GM19351 (cell line): ENCODE measurements at regions not wholly inside any gene's neighbourhood (a gene's known extent, or its start where the extent isn't known, plus 50 kb on each side); places are given as distances from the start of the nearest gene placed in this dataset.
"Not testable (repeated sequence)": the region's sequence is repeated elsewhere in the genome, so short reads cannot be mapped to it uniquely, and the experiment has no call there.

Experiments used
- ATAC-seq: cut with Tn5 transposase; IDR thresholded peaks from one replicate; pipeline ENCODE4 v1.9.1; 2021; ENCODE audit warnings: mild to moderate bottlenecking, moderate library complexity; ENCODE audit not compliant: unreplicated experiment

DNA sequence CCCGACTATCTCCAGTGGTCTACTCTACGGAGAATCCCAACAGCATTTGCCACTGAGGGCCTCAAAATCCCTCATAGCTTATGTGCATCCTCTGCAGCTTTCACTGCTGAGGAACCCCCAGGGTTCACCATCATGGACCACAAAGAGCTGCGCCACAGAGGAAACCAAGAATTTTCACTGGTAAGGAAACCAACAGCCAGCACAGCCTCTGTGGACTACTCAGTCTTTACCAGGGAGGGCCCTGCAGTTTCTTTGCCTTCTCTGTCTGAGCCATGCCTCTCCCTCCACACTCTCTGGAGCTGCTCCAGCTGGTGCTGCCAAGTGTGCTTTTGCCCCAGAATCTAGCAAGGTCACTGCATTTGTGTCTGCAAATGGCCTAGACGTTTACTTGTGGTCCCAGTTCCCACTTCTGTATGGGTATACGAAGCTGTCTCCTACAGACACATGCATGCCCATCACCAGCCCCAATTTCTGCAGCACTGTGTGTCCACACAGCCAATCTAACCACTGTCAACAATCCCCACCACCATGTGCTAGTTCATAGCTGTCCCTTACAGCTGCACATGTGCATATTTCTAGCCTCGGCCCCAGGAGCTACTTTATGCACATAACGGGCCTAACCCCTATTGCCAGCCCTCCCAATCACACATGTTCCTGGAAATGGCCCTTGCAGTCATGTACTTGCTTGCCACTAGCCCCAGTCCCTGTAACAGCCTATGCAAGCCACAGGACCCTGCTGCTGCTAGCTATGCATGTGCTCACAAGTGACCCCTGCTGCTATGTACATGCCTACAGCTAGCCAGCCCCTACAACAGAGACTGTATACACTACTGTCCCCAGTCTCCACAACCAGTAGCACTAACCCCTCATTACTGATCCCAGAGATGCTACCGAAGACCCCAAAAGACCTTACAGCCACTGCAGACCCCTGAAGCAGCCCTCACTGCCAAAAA lies 1437.4 kb downstream of the CDH11 start:
- no peak for ATAC-seq

DNA sequence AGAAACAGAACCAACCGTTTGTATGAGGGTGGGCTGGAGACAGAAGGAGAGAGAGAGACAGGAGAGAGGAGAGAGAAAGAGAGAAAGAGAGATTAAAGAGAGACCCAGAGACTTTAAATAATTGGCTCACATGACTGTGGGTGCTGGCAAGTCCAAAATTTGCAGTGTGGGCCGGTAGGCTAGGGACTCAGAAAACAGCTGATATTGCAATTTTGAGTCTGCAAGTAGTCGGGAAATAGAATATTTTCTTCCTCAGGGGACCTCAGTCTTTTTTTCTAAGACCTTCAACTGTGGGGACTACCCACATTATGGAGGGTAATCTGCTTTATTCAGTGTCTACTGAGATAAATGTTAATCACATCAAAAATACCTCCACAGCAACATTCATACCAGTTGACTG lies 1439.0 kb downstream of the CDH11 start:
- ATAC-seq = no peak

DNA sequence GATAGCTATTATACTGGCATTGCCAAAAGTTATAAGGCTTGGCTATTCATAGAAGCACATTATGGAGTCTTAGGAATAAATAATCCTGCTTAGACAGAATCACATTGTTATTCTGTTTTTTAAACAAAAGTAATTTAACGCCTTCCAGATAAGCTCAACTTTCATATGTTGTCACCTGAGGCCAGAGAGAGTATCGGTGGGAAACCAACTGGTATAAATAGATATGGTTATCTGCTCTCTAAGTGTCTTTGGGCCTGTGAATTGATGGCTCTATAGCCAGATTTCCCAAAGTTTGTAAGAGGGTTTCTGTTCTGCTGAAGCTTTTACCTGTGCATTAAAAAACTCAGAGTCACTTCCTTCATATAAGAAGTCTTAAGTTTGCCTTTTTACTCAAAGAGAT lies 1449.4 kb downstream of the CDH11 start:
- ATAC-seq = no peak

DNA sequence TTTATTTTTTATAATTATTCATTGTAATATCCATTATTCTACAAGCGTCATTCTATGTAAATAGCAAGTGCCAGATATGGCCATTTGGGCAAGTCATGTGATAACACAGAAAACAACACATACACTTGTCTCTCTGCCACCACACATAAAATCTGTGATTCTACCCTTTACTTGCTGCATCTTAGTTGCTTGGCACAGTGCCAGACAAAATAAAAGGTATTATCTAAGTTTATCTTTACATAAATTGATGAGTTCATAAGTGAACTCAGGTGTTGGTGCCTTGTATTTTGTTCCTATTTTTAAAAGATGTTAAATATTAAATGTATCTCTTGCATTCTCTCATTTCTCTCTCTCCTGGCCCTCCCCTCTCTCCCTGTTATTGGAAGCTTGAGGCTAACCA lies 1458.7 kb downstream of the CDH11 start:
- ATAC-seq = no peak

DNA sequence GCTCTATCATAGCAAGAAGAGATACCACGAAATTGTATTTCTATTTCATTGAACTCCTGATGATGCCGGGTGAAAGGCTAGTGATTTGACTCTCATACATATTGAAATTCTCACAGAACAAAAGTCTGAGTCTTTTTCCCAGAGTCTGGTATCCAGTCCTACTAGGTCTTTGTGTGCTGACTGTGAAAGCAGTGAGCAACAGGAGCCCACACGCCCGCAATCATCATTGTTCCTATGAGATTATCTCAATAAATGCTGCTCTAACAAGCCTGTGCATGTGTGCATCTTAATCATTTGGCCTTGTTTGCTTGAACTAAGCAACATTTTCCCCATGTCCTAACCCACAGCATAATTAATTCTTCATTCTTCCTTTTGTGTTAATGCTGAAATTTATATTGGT lies 1466.0 kb downstream of the CDH11 start:
- ATAC-seq = no peak

DNA sequence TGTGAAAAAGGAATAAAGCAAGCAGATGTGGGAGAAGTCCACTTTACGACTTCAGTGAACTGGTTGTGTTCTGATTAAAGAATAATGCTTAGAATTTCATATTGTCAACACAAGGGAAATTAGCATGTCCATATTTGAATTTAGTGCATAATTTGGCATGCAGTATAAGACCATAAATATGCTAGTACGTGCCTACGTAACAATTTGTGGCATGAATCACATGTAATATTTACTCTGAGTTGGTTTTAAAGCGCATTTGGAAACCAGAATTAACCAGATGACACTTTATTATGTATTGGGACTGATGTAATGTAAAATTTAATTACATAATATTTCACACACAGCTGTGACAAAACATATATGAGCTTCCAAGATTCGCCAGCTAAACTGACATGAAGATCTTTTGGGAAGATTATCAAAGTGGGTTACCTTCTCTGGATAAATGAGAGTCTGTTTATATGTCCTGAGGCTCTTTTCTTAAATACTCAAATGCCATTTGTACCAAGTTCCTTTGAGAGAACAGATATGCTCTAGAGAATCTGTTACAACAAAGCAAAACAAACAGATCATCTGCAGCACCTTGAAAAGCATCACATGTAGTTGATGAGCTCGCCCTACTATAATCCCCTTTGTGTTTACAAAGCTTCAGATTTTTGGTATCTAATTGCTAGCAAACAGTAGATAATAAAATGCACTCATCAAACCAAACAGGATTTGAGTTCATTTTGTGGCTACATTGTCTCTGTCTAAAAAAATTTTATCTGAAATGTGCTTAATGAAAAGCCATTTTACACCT lies 1468.6 kb downstream of the CDH11 start:
- no peak for ATAC-seq

DNA sequence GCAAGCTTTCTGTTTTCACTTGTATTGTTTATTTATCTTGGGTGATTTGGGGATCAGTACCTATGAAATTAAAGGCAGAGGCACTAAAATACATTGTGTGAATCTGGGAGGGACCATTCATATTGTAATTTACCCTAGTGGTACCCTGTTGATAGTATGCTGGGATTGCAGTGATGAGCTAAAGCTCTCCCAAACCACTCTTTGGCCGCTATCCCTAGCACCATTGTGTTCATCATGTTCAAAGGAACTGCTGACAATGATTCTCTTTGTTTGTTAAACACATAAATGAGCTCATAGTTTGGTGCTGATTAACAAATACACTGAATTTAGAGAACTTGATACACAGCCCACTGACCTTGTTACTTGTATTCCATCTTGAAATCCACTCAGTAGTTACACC lies 1469.8 kb downstream of the CDH11 start:
- no peak for ATAC-seq

DNA sequence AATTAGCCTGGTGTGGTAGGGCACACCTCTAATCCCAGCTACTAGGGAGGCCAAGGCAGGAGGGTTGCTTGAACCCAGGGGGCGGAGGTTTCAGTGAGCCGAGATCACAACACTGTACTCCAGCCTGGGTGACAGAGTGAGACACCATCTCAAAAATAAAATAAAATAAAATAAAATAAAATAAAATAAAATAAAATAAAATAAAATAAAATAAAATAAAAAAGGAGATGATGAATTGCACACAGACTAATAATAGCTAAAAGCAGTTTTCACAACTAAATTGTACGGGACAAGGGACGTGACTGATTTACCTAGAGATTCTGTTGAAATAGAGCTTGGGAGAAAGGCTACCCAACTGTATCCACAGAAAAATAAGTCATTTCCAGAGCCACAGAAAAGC lies 1471.3 kb downstream of the CDH11 start:
- no peak for ATAC-seq

DNA sequence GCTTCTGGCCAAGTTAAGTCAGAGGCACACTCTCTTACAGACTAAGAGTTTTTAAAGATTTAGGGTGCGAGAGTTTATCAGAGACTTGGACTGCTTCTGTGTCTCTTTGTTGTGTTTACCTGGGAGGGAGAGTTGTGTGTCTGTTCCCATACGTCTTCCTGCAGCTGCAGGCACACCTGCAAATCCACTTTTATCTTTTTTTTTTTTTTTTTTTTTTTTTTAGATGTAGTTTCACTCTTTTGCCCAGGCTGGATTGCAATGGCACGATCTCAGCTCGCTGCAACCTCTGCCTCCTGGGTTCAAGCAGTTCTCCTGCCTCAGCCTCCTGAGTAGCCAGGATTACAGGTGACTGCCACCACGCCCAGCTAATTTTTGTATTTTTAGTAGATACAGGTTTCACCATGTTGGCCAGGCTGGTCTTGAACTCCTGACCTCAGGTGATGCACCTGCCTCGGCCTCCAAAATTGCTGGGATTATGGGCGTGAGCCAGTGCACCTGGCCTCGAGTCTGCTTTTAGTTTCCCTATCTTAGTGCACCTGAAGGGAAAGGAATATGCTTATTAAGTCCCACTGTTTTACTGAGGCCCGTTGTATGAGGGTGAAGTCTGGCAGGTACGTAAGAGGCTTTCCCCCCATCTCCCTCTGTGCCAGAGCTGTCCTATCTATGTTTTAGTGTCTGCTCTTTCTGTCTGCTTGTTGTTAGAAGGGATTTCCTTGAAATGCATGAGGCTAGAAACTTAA lies 1488.0 kb downstream of the CDH11 start:
- not testable (repeated sequence) for ATAC-seq

DNA sequence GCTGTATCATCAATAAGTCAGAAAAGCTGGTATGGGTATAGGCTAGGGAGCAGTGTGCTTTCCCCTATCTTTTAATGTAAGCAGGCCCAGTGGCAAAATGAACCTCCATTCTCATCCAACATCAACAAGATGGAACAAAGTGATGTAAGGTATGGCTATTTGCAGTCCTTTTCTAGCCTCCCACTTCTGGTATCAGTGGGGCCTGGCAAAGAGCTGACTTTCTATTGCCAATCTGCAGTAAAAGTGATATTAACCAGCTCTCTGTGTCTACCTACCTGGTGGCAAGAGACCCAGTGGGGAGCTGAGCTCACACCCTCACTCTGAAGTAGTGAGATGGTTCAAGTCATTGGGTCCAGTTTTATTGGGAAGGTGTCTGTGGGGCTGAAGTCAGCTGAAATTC lies 1492.6 kb downstream of the CDH11 start:
- no peak for ATAC-seq

DNA sequence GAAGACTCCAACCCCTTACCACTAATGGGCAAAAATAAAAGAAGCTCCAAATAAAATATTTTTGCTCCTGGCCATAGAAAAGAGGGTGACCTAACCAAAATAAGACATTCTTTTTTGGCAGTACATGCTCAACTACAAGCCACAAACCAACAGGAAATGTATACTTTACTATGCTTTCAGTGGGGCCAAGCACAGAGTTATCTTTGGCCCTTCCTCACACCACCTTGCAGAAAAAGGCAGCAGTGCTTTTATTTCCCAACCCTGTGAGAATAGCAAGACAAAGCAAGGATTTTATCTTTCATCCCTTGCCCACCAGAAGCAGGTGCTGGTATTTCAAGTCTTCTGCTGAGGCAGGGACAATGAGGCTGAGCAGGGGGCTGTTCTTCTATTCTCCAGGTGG lies 1493.1 kb downstream of the CDH11 start:
- ATAC-seq = no peak

DNA sequence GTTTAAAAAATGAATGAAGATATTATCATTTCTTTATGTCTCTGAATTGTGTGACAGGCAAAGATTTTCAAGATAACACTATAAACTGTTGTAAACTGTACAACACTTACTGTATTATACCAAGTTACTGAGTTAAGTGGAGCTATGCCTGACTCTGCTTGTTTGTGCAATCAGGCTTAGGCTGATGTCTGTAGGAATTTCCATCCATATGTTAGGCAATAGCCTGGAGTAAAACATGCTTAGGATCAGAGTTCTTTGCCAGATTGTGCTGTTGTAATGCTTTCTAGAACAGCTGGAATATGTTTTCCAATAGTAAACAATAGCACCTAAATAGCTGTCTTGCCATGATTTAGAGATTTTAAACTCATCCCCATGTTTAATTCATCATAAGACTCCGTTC lies 1496.7 kb downstream of the CDH11 start:
- ATAC-seq = no peak

DNA sequence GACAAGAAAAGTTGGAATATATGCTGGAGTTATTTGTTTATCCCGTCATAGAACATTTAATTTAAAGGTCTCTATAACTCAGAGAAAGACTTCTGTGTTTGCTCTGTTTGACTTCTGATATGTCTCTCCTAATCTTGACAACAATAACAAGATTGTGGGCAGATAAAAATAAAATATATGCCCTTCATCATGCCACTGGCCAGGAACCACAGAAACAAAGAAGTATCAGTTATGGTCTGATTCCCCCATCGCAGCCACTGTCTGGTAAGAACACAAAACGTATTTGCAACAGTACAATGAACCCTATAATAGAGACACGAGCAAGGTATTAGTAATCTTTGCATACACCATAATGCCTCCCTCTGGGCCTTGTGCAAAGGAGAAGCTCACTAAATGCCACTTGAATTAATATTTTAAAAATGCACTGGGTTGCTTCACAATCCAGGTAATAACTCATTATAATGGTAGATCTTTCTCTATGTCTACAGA lies 1498.3 kb downstream of the CDH11 start:
- no peak for ATAC-seq

DNA sequence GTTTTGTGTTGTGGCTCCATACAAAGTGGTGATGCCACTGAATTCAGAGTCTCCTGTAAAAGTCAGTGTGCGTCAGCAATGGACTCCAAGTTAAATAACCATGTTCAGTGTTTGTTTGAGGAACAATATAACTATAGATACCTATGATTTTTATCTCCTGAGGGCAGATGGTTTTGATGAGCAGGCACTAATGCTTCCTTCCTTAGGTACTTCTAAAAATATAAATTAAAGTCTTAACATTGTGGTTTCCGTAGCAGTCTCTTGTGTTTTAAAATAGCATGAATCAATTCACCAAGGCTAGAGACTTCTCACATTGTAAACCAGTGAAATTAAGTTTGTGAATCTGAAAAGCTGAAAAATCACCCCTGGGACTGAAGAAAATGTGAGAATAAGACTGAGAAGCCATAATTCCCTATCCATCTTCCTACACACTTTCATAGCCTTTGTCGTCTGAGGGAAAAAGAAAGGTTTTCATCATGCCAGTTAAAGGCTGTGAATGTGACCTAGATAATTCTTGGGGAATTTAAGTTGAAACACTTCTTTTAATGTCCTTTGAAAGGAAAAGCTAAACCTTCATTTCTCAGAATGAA lies 1502.9 kb downstream of the CDH11 start:
- no peak for ATAC-seq

DNA sequence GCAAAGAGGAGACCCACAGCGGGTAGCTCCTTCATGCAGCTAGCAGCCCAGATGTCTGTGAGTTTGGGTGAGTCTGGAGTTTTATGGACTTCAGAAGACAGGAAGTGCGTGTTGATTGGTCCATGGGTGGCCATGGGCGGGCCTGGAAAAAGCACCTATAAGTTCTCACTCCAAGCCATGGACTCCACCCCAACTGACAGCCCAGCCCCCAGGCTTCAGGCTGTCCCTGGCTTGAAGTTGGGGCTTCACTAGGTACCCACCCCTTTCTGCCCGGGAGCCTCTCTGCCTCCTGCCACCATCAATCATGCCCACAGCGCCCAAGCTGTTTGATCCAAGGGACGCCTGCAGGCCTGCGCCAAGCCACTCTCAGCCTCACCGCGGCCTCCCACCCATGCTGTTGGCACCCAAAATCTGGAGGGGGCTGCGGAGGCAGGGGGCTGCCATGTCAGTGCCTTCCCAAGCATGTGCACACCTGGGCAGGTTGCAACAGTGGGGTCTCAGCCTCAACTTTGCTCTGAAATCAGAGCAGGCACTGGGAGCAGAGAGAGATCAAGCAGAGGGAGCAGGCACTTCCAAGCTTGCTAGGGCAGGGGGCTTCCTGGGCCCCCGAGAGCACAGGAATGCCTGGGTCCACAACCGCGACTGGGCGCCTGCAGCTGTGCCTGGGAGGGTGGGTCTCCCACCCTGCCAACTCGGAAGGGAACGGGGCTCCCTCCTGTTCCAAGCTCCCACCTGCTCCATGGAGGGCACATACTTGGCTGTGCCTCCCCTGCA lies 1503.7 kb downstream of the CDH11 start:
- no peak for ATAC-seq

DNA sequence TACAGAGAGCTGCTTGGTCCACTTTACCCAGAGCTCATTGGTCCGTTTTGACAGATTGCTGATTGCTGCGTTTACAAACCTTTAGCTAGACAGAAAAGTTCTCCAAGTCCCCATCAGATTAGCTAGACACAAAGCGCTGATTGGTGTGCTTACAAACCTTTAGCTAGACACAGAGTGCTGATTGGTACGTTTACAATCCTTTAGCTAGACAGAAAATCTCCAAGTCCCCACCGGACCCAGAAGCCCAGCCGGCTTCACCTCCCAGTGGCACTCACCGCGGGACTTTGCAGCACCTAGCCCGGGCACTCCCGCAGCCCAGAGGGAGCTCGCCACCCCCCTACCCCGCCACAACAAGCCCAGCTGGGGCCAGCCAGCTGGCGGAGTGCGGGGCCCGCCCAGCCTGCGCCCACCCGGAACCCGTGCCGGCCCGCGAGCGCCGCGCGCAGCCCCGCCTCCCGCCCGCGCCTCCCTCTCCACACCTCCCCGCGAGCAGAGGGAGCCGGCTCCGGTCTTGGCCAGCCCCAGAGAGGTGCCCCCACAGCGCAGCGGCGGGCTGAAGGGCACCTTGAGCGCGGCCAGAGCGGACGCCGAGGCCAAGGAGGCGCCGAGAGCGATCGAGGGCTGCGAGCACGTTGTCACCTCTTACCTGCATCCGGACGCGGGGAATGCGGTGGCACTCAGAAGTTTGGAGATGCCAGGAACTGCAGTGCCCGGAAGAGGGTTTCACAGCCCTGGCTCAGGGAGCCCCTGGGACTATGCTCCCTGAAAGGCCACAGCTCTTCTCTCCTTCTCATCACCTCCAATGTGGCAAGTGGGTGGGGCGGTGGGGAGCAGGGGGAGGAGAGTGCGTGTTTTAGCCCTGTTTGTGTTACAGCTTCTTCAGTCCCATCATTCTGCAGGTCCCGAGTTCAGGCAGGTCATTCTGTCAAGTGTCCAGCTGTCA lies 1504.5 kb downstream of the CDH11 start:
- ATAC-seq = no peak

DNA sequence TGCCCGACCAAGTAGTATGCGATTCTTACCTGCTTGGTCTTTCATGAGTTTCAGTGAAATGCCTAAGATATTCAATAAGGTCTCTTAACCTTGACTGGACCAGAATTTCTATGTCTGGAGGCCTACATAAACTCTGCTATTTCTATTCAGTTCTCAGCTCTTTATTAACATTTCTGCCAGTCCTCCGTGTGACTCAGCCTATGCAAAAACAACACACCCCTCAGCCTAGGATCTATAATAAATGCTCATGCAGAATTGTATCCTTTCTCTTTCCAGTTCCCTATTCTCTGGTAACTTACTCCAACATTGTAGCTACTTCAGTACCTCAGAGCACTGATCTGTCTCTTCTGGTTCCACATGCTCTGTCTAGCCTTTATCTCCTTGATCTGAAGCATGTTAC lies 1507.4 kb downstream of the CDH11 start:
- no peak for ATAC-seq

DNA sequence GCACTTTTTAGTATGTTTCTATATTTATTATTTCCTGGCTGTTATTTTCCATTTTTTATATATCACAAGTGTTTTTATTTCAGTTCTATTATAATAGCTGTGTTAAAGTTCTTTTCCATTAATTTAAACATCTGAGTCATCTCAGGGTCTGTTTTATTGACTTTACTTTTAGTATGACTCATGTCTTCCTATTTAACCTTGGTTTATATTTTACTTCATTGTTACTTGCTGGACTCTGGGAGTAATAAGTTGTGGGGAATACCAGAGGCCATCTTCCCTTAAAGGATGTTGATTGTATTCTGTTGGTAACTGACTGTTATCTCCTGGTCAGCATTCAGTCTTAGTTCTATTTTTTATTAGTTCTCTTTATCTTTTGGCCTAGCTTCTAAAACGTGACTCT lies 1508.2 kb downstream of the CDH11 start:
- ATAC-seq = no peak
